WI38 (cell line): ENCODE measurements at regions not wholly inside any gene's neighbourhood (a gene's known extent, or its start where the extent isn't known, plus 50 kb on each side); places are given as distances from the start of the nearest gene placed in this dataset.

ENCODE experiments used
- H3K4me3 ChIP-seq: 2 replicates; pipeline ENCODE4 v1.5.1; 2011; ENCODE audit warnings: low read depth, mild to moderate bottlenecking, control low read depth, low read length
- CTCF ChIP-seq: IDR thresholded peaks from 2 replicates; pipeline ENCODE4 v1.5.1; 2012; ENCODE audit warnings: low read depth, mild to moderate bottlenecking, control low read depth, low read length

- H3K4me3 ChIP-seq, result no peak overlapping the region
- no peak for TF ChIP-seq CTCF
These were observed 141.1 kb upstream of the ETV3 start for GRCh38 chr1:157279138-157279801.

- TF ChIP-seq CTCF, result no peak
- no peak overlapping the region for H3K4me3 ChIP-seq
These were observed 140.4 kb upstream of the ETV3 start for GRCh38 chr1:157278383-157279137.

GRCh38 chr1:157277913-157278312, 139.7 kb upstream of the ETV3 start:
- TF ChIP-seq CTCF, result no peak
- no peak overlapping the region for H3K4me3 ChIP-seq

- no peak overlapping the region for H3K4me3 ChIP-seq
- no peak for TF ChIP-seq CTCF
These were observed 139.1 kb upstream of the ETV3 start for GRCh38 chr1:157277281-157277680.

GRCh38 chr1:157274698-157275534, 136.7 kb upstream of the ETV3 start:
- H3K4me3 ChIP-seq, result no peak overlapping the region
- no peak for TF ChIP-seq CTCF

GRCh38 chr1:157272729-157273524, 134.7 kb upstream of the ETV3 start:
- H3K4me3 ChIP-seq, result no peak overlapping the region
- TF ChIP-seq CTCF, result no peak
